HG03066 (cell line): ENCODE measurements at regions not wholly inside any gene's neighbourhood (a gene's known extent, or its start where the extent isn't known, plus 50 kb on each side); places are given as distances from the start of the nearest gene placed in this dataset.
A peak's percentile ranks its signal among the peaks of the same experiment; 100 is the strongest.

Source experiments
- ATAC-seq: cut with Tn5 transposase; IDR thresholded peaks from one replicate; pipeline ENCODE4 v1.9.1; 2021; ENCODE audit warnings: low read depth; ENCODE audit not compliant: unreplicated experiment

DNA sequence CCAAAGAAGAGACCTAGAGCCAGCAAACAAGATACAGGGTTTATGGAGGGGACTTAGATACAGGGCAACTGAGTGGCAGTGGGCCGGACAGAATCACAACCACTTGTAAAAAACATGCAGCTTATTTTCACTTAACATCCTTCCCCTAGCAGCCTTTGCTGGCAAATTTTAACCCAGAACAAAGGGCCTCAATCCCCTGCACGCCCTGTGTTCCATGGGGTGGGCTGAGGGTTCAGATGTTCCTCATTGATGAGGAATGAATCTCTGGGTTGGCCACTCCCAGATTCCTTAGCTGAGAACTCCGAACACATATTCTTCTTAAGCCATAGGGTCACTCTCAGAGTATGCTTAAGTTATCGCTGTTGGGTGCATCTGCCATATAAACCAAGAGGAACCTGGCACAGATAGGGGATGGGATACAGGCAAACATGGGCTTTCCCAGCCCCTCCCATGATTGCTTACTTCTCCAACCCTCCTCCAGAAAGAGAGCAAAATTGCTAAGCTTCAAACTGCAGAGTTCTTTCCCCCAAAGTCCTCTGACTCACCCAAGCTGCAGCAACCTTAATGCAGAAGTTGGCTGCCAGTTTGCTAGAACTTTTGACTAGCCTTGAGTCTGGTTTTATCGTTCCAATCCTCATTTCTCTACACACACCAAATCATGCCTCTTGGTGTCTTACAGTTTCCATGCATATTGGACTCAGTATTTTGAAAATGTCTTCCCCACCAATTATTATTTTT lies 146.9 kb downstream of the CD47 start:
- ATAC-seq: no peak

DNA sequence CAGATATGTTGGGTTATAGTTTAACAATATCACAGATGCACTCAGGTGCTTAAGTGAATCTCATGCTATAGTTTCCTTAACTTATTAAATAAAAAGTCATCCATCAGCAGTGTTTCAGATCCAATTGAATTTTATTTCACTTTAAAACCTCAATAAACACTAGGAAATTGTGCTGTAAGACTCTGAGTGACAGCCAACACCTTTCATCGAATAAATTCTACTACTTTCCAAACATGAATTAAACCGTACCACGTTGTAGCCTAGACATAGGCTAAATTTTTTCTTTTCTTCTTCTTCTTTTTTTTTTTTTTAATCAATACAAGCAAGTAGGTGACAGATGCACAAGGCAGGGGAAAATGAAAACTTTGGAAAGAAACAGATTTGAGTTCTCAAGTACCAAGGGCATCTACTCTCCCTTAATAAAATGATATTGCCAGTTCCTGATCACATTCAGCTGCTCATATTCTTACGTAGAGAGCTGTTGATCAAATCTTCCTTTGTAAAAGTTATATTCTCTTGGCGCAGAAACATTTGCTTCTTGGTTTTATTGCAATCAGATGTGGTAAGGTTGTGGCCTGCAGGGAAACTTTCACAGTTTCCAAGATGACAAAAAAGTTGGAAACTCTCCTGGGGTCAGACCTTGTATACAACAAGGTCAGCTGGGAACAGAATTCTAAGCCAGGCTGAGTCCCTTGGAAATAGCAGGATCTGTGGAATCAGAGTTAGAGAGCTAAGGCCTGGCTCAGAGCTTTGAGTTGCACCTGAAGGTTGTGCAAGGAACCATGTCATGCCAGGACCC lies 147.7 kb downstream of the CD47 start:
- no peak for ATAC-seq

DNA sequence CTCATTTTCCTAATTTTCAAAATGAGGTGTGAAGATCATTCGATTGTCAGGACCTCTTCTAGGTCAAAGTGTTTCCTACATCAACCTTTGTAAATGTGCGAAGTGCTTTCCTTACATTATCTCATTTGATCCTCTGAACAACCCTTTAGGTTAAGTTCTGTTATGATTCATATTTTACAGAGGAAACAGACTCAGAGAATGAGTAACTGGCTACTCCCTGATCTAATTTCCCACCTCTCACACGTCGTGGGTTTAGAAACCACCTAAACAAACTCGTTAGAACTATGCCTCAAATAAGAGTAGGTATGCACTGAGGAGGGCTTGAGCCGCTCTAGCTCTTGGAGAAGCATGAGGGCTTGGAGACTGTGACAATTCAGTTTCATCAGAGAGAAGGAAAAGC lies 148.6 kb downstream of the CD47 start:
- ATAC-seq: no peak

DNA sequence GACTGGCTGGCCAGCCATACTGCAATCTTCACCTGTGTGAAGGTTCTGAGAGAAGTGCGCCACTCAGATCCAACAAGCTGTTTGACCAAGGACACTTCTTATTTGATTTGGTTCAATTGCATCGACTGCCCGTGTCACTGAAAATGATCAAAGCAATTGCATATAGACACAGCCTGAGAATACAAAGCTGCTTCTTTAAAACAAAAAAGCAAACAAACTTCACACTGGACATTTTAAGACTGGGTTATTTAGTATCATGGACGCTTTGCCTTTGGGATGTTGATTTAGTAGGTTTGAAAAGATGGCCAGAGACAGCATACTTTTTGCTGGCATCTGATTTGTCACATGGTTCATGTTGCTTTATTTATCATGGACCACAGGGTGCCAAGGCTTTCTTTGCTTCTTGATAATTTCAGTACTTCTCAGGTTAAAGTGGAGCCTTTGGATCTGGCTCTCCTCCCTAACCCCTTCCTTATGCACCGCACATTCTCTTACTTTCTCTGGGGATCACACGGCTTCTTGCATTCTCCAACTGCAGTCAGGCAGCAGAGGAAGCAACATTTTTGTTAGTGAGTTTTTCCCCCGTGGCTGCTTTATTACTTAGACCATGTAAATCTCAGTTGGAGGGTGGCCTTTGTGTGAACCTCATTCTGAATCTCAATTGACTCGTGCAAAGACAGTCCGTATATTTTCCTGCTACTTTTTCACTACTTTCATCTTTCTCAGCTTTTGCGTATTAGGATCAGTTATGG lies 151.0 kb downstream of the CD47 start:
- ATAC-seq: no peak

DNA sequence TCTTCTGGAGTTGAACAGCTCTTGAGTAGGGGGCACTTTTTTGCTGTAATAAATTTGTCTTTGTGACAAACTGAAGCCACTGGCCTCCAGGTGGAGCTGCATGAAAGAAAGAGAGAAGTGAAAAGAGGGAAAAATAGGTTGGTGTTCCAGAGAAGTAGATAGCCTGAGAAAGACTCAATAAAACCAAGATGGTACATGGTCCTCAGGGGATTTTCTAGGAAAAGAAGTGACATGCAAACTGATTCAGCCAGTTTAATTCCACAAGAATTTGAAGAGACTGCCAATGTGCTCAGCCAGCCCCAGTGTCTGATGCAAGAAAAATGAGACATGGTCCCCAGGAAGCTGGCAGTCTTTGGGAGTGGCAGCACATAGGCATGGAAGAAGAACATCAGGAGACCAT lies 152.7 kb downstream of the CD47 start:
- no peak for ATAC-seq

DNA sequence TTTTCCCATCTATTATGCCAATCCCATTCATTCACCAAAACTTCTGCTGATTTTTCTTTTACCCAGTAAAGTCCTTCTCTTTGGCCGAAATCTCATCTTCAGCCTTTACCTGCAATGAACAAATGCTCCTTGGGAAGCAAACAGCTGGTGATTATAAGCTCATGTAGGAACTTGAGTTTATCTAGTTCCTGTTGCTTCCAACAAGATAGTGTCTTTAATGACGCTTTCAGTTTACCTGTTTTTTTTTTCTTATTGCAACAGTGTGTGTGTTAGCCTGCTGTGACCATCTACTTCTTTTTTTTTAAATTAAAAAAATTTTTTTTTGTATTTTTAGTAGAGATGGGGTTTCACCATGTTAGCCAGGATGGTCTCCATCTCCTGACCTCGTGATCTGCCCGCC lies 156.0 kb downstream of the CD47 start:
- ATAC-seq: no peak

DNA sequence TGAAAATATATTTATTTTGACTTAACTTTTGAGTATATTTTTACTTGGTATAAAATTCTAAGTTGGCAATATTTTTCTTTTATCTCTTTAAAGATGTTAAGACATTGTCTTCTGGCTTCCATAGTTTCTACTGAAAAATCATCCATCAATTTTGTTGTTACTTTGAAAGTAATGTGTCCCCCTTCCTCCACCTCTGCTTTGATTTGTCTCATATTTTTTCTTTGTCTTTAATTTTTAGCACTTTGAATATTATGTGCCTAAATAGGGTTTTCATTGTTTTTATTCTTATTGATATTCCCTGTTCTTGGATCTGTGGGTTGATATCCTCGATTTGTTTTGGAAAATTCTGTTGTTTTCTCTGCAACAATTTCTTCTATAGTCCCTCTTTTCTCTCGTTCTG lies 157.4 kb downstream of the CD47 start:
- ATAC-seq: no peak

DNA sequence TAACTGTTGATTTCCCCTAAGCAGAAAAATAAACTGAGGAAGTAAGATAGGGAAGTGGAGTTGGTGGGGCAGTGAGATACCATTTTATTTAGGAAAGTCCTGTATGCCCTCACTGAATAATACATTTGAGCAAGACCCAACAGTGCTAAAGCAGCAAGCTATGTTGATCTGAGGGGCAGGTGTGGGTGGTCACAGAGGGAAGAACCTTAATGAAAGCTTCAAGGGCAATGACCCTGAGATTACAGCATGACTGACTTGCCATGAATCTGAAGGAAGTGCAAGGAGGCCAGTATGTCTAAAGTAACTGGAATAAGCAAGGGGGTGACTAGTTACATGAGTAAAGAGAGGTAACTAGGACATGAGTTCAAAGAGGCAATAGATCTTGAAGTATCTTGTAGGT lies 159.5 kb downstream of the CD47 start:
- no peak for ATAC-seq

DNA sequence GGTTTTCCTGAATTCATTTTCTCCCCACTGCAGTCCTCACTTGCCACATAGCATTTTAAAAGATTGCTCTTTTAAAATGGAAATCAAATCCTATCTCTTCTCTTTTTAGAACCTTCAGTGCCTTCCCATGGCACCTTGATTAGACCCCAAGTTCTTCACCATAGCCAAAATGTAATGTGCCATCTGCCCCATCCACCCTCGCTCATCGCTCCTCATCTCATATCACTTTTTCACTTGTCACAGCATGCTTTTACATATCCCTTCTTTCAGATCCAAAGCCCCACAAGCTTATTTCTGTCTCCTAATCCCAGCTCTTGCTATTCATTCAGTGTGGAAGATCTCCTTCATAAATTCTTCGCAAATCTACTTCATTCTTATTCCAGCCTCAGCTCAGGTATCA lies 161.7 kb downstream of the CD47 start:
- no peak for ATAC-seq

DNA sequence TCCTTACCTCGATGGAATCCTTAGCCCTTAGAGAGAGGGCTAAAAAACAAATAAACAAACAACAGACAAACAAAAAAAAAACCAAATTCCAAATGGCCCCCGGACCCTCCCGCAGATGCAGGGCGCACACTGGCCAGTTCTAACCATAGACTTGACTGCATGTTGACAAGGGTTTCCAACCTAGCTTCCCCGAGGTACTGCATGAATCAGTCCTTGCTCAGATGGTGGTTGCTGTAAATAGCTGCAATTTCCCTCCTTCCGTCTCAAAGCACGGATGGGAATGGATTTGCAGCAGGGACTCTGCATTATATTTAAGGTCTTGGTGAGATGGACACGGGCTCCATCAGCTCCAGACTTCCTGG lies 162.8 kb downstream of the CD47 start:
- peak; percentile 32 for ATAC-seq

DNA sequence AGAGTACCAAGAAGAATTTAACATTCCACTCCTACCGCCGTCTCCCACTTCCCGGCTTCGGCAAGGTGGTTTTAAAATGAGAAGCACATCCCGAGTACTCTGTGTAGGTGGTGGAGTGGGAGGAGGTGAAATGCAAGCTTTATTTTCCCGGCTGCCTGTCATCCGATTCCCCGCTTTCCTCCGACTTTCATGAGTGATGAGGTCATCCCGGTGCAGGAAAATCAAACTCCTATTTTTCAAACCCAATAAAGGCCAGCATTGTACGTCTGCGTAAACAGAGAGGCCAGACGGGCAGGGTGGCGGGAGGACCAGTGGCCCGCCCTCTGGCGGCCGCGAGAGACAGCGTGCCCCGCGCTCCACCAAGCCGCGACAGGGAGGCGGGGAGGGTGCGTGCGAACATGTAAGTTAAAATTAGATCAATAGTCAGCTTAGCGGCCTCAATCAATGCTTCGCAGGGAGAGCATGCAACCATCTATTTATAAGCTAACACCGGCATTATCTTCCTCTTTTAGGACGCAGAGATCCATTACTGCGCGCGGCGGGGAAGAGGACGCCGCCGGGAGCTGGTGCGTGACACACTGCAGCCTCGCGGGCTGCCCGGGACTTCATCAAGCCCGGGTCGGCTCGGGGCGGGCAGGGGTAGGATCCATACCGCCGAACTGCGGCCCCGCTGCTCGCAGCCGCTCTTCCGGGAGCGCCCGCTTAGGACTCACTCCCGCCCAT lies 163.3 kb downstream of the CD47 start:
- peak; percentile 97 for ATAC-seq

DNA sequence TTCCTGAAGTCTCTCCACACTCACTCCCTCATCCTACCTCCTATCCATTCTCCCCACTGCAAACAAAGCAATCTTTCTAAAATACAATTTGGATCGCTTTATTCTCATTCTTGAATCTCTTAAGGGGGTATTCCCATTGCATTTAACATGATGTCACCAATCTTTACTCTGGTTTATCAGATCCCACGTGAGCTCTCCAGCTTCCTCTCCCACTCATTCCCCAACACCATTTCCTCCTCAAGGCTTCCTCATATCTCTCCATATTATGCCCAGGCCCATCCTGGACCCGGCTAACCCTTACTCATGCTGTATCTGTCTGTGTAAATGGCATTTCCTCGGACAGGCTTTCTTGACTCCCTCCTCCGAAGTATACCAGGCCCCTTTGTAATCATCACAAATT lies 165.0 kb downstream of the CD47 start:
- ATAC-seq: no peak

DNA sequence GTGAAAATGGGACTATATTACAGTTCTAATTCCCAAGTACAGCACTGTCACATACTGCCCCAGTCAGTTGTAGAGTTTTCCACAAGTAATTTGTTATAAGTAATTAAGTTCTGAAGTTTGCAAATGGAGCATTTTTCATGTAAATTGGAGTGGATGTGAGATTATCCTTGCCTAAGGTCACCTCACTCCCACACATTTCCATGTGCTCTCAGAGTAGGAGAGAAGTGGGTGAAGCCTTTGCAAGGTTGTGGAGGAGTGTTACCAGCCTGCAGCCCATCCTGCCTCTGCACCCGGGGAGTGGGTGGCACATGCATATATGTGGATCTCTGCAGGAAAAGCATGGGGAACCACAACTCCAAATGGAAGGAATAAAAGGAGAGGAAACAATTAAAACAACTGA lies 169.8 kb downstream of the CD47 start:
- no peak for ATAC-seq

DNA sequence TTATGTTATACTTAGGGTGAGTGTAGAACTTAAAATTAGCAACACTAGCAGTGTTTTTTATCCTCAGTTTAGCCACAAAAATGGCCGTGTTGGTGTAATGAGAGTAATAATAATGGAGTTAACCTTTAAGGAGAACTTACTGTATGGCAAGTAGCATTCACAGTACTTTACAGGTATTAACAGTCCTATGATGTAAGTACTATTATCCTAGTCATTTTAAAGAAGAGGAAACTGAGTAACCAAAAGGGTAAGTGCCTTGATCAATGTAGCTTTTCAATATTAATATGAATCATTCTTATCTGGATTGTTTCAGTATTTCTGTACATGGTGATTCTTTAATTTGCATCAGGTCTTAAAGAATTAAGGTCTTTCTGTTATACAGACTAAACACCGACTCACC lies 170.3 kb downstream of the CD47 start:
- ATAC-seq: no peak

DNA sequence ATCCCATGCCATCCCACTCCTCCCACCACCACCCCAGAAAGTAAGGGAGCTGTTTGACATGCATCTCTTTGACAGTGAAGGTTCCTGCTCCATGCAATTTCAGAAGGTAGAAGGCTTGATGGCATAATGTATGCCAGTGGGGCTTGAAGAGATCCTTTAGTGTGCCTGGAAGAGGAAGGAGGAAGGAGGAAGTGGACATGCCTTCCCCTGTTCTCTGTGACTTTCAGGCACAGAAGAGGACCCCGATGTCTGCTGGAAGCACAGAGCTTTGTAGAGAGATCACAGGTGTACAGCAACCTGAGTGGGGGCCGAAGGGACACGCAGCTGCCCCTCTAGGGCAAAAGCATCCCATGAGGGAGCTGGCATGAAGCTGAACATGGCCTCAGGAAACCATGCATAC lies 171.6 kb downstream of the CD47 start:
- ATAC-seq: no peak

DNA sequence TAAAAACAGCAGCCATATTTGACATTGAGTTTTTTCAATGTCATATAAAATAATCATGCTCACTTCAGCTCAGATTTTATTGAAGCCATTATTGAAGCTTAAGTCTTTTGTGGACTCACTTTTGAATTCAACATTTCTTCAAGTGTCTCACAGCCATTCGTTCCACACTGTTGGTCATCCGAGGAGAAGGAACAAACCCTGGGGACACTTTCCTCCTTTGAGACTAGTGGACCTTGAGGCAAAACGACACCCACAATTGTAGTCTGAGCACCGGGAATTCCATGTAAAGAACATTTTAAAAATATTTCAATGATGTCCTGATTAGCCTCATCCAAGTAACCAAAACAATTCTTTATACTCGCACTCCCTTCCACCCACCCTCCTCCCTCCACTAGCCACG lies 174.7 kb downstream of the CD47 start:
- ATAC-seq: no peak

DNA sequence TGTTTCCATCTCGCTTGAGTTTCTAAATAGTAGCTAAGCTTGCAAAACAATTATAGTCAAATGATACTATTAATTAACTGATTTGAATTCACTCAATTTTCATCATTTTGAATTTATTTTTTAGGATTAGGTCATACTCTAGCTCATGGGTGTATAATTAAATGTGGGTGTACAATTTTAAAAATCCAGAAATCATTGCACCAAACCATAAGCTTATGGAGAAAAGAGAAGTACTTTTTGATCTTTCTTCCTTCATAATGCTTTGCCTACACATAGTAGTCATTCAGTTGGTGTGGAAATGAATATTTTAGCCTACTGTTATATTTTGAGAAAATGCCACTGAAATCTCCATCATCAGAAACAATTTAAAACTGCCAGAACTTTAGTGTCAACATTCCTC lies 175.1 kb downstream of the CD47 start:
- ATAC-seq: no peak

DNA sequence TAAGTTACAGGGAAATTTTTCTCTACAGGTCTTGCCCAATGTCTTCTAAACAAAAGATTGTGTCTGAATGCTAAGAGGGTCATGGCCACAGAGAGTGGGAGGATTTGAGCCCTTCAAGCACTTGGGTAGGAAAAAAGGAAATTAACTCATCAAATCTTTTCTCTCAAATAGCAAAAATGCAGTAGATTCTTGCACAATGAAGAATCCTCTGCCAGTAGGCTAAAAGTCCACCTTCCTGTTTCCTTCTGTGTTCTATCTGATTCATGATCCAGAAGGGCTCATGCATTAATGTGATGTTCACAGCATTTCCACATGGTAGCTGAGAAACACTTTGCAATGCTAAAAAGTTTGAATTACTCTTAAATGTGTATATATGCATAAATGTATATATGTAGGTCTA lies 177.1 kb downstream of the CD47 start:
- ATAC-seq: no peak

DNA sequence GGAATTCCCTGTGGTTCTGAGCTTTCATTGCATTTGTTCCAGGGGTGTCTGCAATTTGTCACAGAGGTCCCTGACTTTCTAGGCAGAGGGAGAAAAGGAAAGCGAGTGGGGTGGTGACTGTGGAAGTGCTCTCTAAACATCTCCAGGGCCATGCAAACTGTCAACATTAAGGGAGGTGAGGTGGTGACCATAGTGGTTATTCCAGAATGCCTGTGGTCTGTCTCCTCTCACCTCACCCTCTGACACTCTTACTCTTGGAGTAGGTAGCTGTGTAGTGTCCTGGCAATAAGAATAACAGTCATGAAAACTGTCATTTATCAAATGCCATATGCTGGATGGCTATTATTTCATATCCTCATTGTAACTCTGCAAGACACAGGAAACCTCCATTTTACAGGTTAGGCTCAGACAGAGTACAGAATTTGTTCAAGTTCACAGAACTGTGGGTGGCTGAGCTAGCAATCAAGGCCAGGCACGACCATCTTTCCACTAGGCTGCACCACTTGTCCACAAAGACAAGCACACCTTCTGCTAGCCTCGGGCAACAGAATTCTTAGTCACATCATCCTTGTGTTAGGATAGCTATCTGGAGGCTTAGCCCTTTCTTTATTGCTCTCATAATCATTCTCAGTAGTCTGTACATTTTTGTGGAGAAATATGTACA lies 179.4 kb downstream of the CD47 start:
- peak; percentile 28 for ATAC-seq

DNA sequence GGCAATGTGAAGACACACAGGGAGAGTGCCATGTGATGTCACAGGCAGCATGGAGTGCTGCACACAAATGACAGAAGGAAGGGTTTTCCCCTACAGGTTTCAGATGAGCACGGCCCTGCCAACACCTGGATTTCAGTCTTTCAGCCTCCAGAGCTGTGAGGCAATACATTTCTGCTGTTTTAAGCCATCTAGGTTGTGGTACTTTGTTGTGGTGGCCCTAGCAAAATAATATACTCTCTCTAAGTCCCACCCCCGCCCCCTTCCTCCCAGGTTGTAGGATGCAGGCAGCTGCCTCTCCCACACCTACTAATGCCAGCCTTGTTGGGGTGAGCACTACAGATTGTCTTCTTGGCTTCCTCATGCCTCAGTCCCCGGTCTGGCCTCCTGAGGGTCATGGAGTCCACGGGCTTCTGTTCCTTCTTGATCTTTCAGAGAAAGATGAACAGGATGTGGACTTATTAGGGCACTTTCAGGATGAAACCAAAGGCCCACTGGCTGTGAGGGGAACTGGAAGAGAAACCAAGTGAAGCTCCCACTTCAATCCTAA lies 180.0 kb downstream of the CD47 start:
- ATAC-seq: peak; percentile 95
